Uterus (tissue), 2 donors: ENCODE measurements at regions not wholly inside any gene's neighbourhood (a gene's known extent, or its start where the extent isn't known, plus 50 kb on each side); places are given as distances from the start of the nearest gene placed in this dataset.

ENCODE experiments used
- POLR2A ChIP-seq, 2 donors: fragments of 450-650 bp; IDR thresholded peaks; one replicate each; pipeline ENCODE4 v1.6.1; 2016; ENCODE audit warnings: antibody characterized with exemption in 2 of 2, mild to moderate bottlenecking in 1 of 2, moderate library complexity in 1 of 2
- TF ChIP-seq, protein P1 (sequence below), 4 experiments: fragments of 200-600 bp in 2 of 4; fragments of 450-650 bp in 2 of 4; sonication (generic) in 2 of 4; IDR thresholded peaks; one replicate each; pipeline ENCODE4 v1.5.1; 2016 to 2019; ENCODE audit warnings: antibody characterized with exemption in 4 of 4, mild to moderate bottlenecking in 2 of 4, moderate library complexity in 1 of 4

DNA sequence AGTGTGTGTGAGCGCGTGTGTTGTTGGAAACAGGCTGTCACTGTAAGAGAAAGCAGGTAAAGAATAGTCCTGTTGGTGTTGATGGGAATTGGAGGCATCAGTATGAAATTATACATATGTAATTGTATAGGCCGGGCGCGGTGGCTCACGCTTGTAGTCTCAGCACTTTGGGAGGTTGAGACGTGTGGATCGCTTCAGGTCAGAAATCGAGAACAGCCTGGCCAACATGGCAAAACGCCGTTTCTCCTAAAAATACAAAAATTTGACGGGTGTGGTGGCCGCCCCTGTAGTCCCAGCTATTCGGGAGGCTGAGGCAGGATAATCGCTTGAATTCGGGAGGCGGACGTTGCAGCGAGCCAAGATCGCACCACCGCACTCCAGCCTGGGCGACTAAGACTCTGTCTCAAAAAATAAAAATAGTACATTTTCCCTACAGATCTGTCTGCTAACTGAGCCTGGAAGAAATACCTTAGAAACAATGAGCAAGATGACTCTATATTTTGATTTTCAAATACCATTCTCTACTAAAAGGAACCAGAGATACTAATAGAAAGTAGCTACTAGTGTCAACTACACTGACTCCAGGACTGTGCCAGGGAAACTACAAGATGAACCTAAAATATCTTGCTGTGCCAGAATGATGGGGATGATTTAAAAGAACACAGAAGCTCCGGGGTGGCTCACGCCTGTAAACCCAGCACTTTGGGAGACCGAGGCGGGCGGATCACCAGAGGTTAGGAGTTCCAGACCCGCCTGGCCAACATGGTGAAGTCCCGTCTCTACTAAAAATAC, 110.8 kb downstream of the TRIM27 start:
- TF ChIP-seq, protein P1, sequence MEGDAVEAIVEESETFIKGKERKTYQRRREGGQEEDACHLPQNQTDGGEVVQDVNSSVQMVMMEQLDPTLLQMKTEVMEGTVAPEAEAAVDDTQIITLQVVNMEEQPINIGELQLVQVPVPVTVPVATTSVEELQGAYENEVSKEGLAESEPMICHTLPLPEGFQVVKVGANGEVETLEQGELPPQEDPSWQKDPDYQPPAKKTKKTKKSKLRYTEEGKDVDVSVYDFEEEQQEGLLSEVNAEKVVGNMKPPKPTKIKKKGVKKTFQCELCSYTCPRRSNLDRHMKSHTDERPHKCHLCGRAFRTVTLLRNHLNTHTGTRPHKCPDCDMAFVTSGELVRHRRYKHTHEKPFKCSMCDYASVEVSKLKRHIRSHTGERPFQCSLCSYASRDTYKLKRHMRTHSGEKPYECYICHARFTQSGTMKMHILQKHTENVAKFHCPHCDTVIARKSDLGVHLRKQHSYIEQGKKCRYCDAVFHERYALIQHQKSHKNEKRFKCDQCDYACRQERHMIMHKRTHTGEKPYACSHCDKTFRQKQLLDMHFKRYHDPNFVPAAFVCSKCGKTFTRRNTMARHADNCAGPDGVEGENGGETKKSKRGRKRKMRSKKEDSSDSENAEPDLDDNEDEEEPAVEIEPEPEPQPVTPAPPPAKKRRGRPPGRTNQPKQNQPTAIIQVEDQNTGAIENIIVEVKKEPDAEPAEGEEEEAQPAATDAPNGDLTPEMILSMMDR (IDR thresholded peaks at IDR 0.05), result no peak
- TF ChIP-seq POLR2A (IDR thresholded peaks at IDR 0.05), result no peak
